ENCODE measurements at regions not wholly inside any gene's neighbourhood (a gene's known extent, or its start where the extent isn't known, plus 50 kb on each side); places are given as distances from the start of the nearest gene placed in this dataset.

GRCh38 chr13:74755065-74755464 is 620.9 kb upstream of the KLF12 start:
- no peak for FAIRE-seq
- TF ChIP-seq EZH2 (IDR thresholded peaks at IDR 0.05; ENCODE audit: low read length) = no peak
- TF ChIP-seq, protein P1, sequence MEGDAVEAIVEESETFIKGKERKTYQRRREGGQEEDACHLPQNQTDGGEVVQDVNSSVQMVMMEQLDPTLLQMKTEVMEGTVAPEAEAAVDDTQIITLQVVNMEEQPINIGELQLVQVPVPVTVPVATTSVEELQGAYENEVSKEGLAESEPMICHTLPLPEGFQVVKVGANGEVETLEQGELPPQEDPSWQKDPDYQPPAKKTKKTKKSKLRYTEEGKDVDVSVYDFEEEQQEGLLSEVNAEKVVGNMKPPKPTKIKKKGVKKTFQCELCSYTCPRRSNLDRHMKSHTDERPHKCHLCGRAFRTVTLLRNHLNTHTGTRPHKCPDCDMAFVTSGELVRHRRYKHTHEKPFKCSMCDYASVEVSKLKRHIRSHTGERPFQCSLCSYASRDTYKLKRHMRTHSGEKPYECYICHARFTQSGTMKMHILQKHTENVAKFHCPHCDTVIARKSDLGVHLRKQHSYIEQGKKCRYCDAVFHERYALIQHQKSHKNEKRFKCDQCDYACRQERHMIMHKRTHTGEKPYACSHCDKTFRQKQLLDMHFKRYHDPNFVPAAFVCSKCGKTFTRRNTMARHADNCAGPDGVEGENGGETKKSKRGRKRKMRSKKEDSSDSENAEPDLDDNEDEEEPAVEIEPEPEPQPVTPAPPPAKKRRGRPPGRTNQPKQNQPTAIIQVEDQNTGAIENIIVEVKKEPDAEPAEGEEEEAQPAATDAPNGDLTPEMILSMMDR (optimal IDR thresholded peaks at IDR 0.05 in 1 of 3, IDR thresholded peaks at IDR 0.05 in 1 of 3, conservative IDR thresholded peaks at IDR 0.05 in 1 of 3; ENCODE audit: extremely low read depth in 1 of 3, insufficient read depth in 2 of 3, low read length in 3 of 3) = no peak

GRCh38 chr13:74751739-74752138 is 617.5 kb upstream of the KLF12 start:
- Histone ChIP-seq H3K27me3 (ENCODE audit: control insufficient read depth, extremely low read depth, insufficient read depth, low read length) (no peaks in the 10 kb centered on the region), H3K9ac (ENCODE audit: control insufficient read depth, extremely low read depth, insufficient read depth, low read length) (no peak overlapping the region), H3K9me1 (ENCODE audit: control insufficient read depth, extremely low read depth, insufficient read depth, low read length) (no peaks in the 10 kb centered on the region), H3K4me2 (ENCODE audit: control insufficient read depth, extremely low read depth, insufficient read depth, low read depth, low read length) (no peak overlapping the region), H2AFZ (ENCODE audit: control insufficient read depth, low read length) (no peak overlapping the region), H3K4me3 (ENCODE audit: control insufficient read depth in 2 of 3, extremely low read depth in 1 of 3, insufficient read depth in 2 of 3, low read depth in 1 of 3, low read length in 3 of 3) (no peak overlapping the region), H3K4me1 (ENCODE audit: control insufficient read depth, extremely low read depth, insufficient read depth, low read length) (no peaks in the 10 kb centered on the region), H4K20me1 (ENCODE audit: control insufficient read depth, extremely low read depth, insufficient read depth, low read length) (no peaks in the 10 kb centered on the region), H3K36me3 (ENCODE audit: control insufficient read depth in 2 of 2, extremely low read depth in 1 of 2, insufficient read depth in 2 of 2, low read length in 2 of 2) (no peaks in the 10 kb centered on the region), H3K79me2 (ENCODE audit: control insufficient read depth, insufficient read depth, low read length) (no peaks in the 10 kb centered on the region), H3K27ac (ENCODE audit: control insufficient read depth, insufficient read depth, low read length) (no peak overlapping the region), H3K9me3 (ENCODE audit: control insufficient read depth, low read depth, low read length) (no peaks in the 10 kb centered on the region)
- FAIRE-seq (no peak), DNase-seq (ENCODE audit: low read depth, low spot score) (no peak)
- TF ChIP-seq, protein P1 (optimal IDR thresholded peaks at IDR 0.05 in 1 of 3, IDR thresholded peaks at IDR 0.05 in 1 of 3, conservative IDR thresholded peaks at IDR 0.05 in 1 of 3; ENCODE audit: extremely low read depth in 1 of 3, insufficient read depth in 2 of 3, low read length in 3 of 3) = no peak
- no peak for TF ChIP-seq EZH2 (IDR thresholded peaks at IDR 0.05; ENCODE audit: low read length)
- dilution Hi-C loops (cut with MboI; ENCODE audit: extremely low pct_ligation_motif_present, low sequenced_read_pairs) = no loop called here

More at GRCh38 chr13:74755065-74755464, 620.9 kb upstream of the KLF12 start:
- Histone ChIP-seq H3K27ac (ENCODE audit: control insufficient read depth, insufficient read depth, low read length) (no peak overlapping the region), H3K9ac (ENCODE audit: control insufficient read depth, extremely low read depth, insufficient read depth, low read length) (no peak overlapping the region), H3K4me1 (ENCODE audit: control insufficient read depth, extremely low read depth, insufficient read depth, low read length) (no peaks in the 10 kb centered on the region), H2AFZ (ENCODE audit: control insufficient read depth, low read length) (no peak overlapping the region), H3K4me2 (ENCODE audit: control insufficient read depth, extremely low read depth, insufficient read depth, low read depth, low read length) (no peak overlapping the region), H3K4me3 (ENCODE audit: control insufficient read depth in 2 of 3, extremely low read depth in 1 of 3, insufficient read depth in 2 of 3, low read depth in 1 of 3, low read length in 3 of 3) (no peak overlapping the region), H3K9me3 (ENCODE audit: control insufficient read depth, low read depth, low read length) (no peaks in the 10 kb centered on the region), H3K9me1 (ENCODE audit: control insufficient read depth, extremely low read depth, insufficient read depth, low read length) (no peaks in the 10 kb centered on the region), H3K36me3 (ENCODE audit: control insufficient read depth in 2 of 2, extremely low read depth in 1 of 2, insufficient read depth in 2 of 2, low read length in 2 of 2) (no peaks in the 10 kb centered on the region), H3K27me3 (ENCODE audit: control insufficient read depth, extremely low read depth, insufficient read depth, low read length) (no peaks in the 10 kb centered on the region), H3K79me2 (ENCODE audit: control insufficient read depth, insufficient read depth, low read length) (no peaks in the 10 kb centered on the region), H4K20me1 (ENCODE audit: control insufficient read depth, extremely low read depth, insufficient read depth, low read length) (no peaks in the 10 kb centered on the region)
- dilution Hi-C loops (cut with MboI; ENCODE audit: extremely low pct_ligation_motif_present, low sequenced_read_pairs) = no loop called here
- no peak for DNase-seq (ENCODE audit: low read depth, low spot score)
